Mesendoderm (in vitro differentiated cells): ENCODE measurements at regions not wholly inside any gene's neighbourhood (a gene's known extent, or its start where the extent isn't known, plus 50 kb on each side); places are given as distances from the start of the nearest gene placed in this dataset.

Source experiments
- DNase-seq: peaks from one replicate; pipeline ENCODE4 v3.0.0; 2013
- H2AK5ac ChIP-seq: 2 replicates; pipeline ENCODE4 v1.6.1; 2013; ENCODE audit warnings: low read length, inconsistent platforms
- H2BK120ac ChIP-seq: 2 replicates; pipeline ENCODE4 v1.6.1; 2013; ENCODE audit warnings: low read depth, mild to moderate bottlenecking, low read length, moderate library complexity, mixed read lengths
- H2BK15ac ChIP-seq: replicated peaks from 2 replicates; pipeline ENCODE4 v1.6.1; 2013; ENCODE audit warnings: low read depth, mild to moderate bottlenecking, moderate library complexity
- H2BK5ac ChIP-seq: 2 replicates; pipeline ENCODE4 v1.6.1; 2013; ENCODE audit warnings: low read length, inconsistent platforms
- H3K18ac ChIP-seq: 2 replicates; pipeline ENCODE4 v1.6.1; 2013; ENCODE audit warnings: mild to moderate bottlenecking, low read length, mixed read lengths
- H3K23ac ChIP-seq: one replicate; pipeline ENCODE4 v1.6.1; 2013; ENCODE audit warnings: low read length
- H3K27ac ChIP-seq: 2 replicates; pipeline ENCODE4 v1.5.1; 2013; ENCODE audit warnings: low read depth, mild to moderate bottlenecking, inconsistent platforms, low read length, moderate library complexity
- H3K27me3 ChIP-seq: 2 replicates; pipeline ENCODE4 v1.6.1; 2013; ENCODE audit warnings: low read length, control low read depth, mild to moderate bottlenecking, inconsistent platforms; ENCODE audit not compliant: insufficient read depth, poor library complexity
- H3K36me3 ChIP-seq: 2 replicates; pipeline ENCODE4 v1.6.1; 2013; ENCODE audit warnings: low read length, inconsistent platforms; ENCODE audit not compliant: control insufficient read depth, insufficient read depth
- H3K4ac ChIP-seq: one replicate; pipeline ENCODE4 v1.6.1; 2013; ENCODE audit warnings: low read depth, mild to moderate bottlenecking, low read length, moderate library complexity
- H3K4me1 ChIP-seq: 2 replicates; pipeline ENCODE4 v1.6.1; 2013; ENCODE audit warnings: low read depth, low read length, inconsistent platforms; ENCODE audit not compliant: control insufficient read depth
- H3K4me2 ChIP-seq: 2 replicates; pipeline ENCODE4 v1.6.1; 2013; ENCODE audit warnings: low read length
- H3K4me3 ChIP-seq: 2 replicates; pipeline ENCODE4 v1.5.1; 2013; ENCODE audit warnings: mild to moderate bottlenecking, low read length
- H3K56ac ChIP-seq: one replicate; pipeline ENCODE4 v1.6.1; 2013; ENCODE audit warnings: low read length
- H3K79me1 ChIP-seq: 2 replicates; pipeline ENCODE4 v1.6.1; 2013; ENCODE audit warnings: low read length, inconsistent platforms
- H3K79me2 ChIP-seq: 2 replicates; pipeline ENCODE4 v1.6.1; 2013; ENCODE audit warnings: mild to moderate bottlenecking, low read length; ENCODE audit not compliant: control insufficient read depth, insufficient read depth
- H3K9ac ChIP-seq: 2 replicates; pipeline ENCODE4 v1.6.1; 2013; ENCODE audit warnings: low read length, inconsistent platforms
- H4K5ac ChIP-seq: one replicate; pipeline ENCODE4 v1.6.1; 2013; ENCODE audit warnings: low read length
- H4K8ac ChIP-seq: one replicate; pipeline ENCODE4 v1.6.1; 2013; ENCODE audit warnings: low read depth, mild to moderate bottlenecking, control low read depth, low read length, moderate library complexity
- WGBS: extraction: QIAGEN DNeasy Blood & Tissue Kit; methylation state at CpG from one replicate; pipeline ENCODE4 v1.1.7; 2013; ENCODE audit warnings: low lambda C conversion rate, missing lambda C conversion rate; ENCODE audit not compliant: insufficient coverage; ENCODE audit errors: extremely low coverage; 5-methylcytosine and 5-hydroxymethylcytosine counted together

DNA sequence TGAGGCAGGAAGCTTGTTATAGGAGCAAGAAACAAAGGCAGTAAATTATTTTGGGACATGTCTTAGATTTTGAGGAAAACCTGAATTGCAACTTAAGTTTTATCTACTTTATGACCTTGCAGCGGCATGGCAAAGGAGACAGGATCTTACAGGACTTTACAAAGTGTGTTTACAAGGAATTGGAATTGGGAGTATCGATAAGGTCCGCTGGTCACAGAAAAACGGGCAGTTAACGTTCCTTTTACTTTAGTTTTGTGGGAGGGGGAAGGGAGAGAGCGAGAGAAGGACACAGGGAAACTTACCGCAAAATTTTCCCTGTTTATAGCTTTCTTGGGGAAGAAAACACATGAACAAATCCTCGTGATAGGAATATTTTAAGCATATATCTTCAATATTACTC lies 1607.2 kb downstream of the GRIK2 start:
- H2AK5ac ChIP-seq, result no peak overlapping the region
- H3K79me2 ChIP-seq, result no peaks in the 10 kb centered on the region
- no peak overlapping the region for H4K5ac ChIP-seq
- H3K18ac ChIP-seq, result peak overlapping the region; percentile 60
- no peak overlapping the region for H3K4ac ChIP-seq
- no CpG with 5 or more reads among the region's 8 CpGs for WGBS
- H3K4me1 ChIP-seq, result no peaks in the 10 kb centered on the region
- no peak overlapping the region for H3K9ac ChIP-seq
- DNase-seq, result no peak
- no peak overlapping the region for H2BK15ac ChIP-seq
- H3K36me3 ChIP-seq, result no peaks in the 10 kb centered on the region
- no peaks in the 10 kb centered on the region for H3K27me3 ChIP-seq
- no peak overlapping the region for H2BK5ac ChIP-seq
- H3K56ac ChIP-seq, result no peak overlapping the region
- no peak overlapping the region for H3K4me2 ChIP-seq
- no peaks in the 10 kb centered on the region for H3K79me1 ChIP-seq
- H3K4me3 ChIP-seq, result no peak overlapping the region
- H2BK120ac ChIP-seq, result no peak overlapping the region
- H3K23ac ChIP-seq, result peak overlapping the region; percentile 6
- no peak overlapping the region for H4K8ac ChIP-seq
- H3K27ac ChIP-seq, result no peak overlapping the region

- Histone ChIP-seq H3K4me2 (no peak overlapping the region), H3K23ac (no peak overlapping the region), H3K36me3 (no peaks in the 10 kb centered on the region), H3K27me3 (no peaks in the 10 kb centered on the region), H2AK5ac (no peak overlapping the region), H3K27ac (no peak overlapping the region), H3K4me3 (no peak overlapping the region), H3K56ac (no peak overlapping the region), H4K8ac (no peak overlapping the region), H3K4me1 (no peaks in the 10 kb centered on the region), H2BK5ac (no peak overlapping the region), H2BK120ac (no peak overlapping the region), H3K18ac (no peak overlapping the region), H4K5ac (no peak overlapping the region), H3K9ac (no peak overlapping the region), H2BK15ac (no peak overlapping the region), H3K79me2 (no peaks in the 10 kb centered on the region), H3K4ac (no peak overlapping the region), H3K79me1 (no peaks in the 10 kb centered on the region)
- no peak for DNase-seq
Measured at GRCh38 chr6:102995491-102995890, 1602.0 kb downstream of the GRIK2 start.

DNA sequence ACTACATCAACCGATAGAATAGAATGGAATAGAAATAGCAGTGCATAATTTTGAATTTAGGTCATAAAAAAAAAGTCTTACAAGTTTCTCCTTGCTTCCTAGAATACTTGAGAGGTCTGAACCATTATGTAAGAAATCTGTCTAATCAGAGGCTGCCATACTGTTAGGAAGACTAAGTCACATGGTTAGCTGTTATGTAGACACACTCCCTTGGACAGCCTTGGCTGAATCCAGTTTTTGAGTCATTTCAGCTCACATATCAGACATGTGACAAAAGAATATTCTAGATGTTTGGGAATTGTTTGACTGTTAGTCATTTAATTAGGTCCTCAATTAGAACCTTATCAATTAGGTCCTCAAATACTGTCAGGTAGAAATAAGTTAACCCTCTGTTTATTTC lies 1601.4 kb downstream of the GRIK2 start:
- Histone ChIP-seq H3K27me3 (no peaks in the 10 kb centered on the region), H3K79me1 (no peaks in the 10 kb centered on the region), H3K27ac (no peak overlapping the region), H3K36me3 (no peaks in the 10 kb centered on the region), H2BK120ac (no peak overlapping the region), H4K8ac (no peak overlapping the region), H3K79me2 (no peaks in the 10 kb centered on the region), H3K4me3 (no peak overlapping the region), H3K4me2 (no peak overlapping the region), H3K18ac (no peak overlapping the region), H3K23ac (no peak overlapping the region), H3K9ac (no peak overlapping the region), H3K4ac (no peak overlapping the region), H2AK5ac (no peak overlapping the region), H4K5ac (no peak overlapping the region), H2BK15ac (no peak overlapping the region), H3K56ac (no peak overlapping the region), H3K4me1 (no peaks in the 10 kb centered on the region), H2BK5ac (no peak overlapping the region)
- WGBS, result no CpG with 5 or more reads among the region's 1 CpG
- no peak for DNase-seq

DNA sequence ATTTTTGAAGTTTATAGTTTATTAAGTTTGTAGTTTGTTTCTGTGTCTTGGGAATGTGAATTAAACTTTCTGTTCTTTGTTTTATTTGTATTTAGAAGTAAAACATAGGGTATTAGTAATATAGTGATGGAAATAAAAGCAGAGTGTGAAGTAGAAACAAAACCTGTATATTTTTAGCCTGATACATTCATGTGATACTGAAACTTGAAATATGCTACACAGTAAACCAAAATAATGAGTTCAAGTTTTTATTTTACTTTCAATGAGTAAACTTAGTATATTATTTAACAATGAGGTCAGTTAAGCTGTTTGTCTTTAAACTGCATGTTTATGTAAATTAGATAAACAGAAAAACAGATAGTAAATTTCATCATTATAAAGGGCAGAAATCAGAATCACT lies 1592.6 kb downstream of the GRIK2 start:
- H3K9ac ChIP-seq, result no peak overlapping the region
- no peak overlapping the region for H3K4me2 ChIP-seq
- H3K23ac ChIP-seq, result no peak overlapping the region
- no peak overlapping the region for H2BK120ac ChIP-seq
- no peak for DNase-seq
- H3K18ac ChIP-seq, result no peak overlapping the region
- no peaks in the 10 kb centered on the region for H3K79me1 ChIP-seq
- no peaks in the 10 kb centered on the region for H3K36me3 ChIP-seq
- H3K4ac ChIP-seq, result no peak overlapping the region
- H2BK15ac ChIP-seq, result no peak overlapping the region
- no peak overlapping the region for H2BK5ac ChIP-seq
- no peak overlapping the region for H4K5ac ChIP-seq
- H4K8ac ChIP-seq, result no peak overlapping the region
- H3K79me2 ChIP-seq, result no peaks in the 10 kb centered on the region
- no peak overlapping the region for H3K56ac ChIP-seq
- no peak overlapping the region for H3K4me3 ChIP-seq
- H2AK5ac ChIP-seq, result no peak overlapping the region
- no peak overlapping the region for H3K27ac ChIP-seq
- H3K27me3 ChIP-seq, result no peaks in the 10 kb centered on the region
- H3K4me1 ChIP-seq, result peaks cover 4% of the 10 kb centered on the region

DNA sequence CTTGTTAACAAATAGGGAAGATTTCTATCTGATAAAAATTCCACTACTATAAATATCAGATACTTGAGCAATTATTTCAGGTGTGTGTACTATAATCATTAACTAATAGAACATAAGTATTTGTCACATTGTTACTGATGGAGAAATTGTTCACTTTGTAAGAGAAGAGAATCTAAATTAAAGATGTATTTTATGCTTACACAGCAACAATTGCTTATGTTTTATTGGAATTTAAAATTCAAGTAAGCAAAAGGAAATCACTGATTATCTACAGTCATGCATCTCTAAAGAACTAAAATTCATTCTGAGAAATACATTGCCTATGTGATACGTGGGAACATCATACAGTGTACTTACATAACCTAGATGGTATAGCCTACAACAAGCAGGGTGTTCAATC lies 1590.8 kb downstream of the GRIK2 start:
- DNase-seq, result no peak
- H3K23ac ChIP-seq, result no peak overlapping the region
- no peak overlapping the region for H2AK5ac ChIP-seq
- no peaks in the 10 kb centered on the region for H3K79me2 ChIP-seq
- H3K4me2 ChIP-seq, result no peak overlapping the region
- H3K79me1 ChIP-seq, result no peaks in the 10 kb centered on the region
- no peak overlapping the region for H2BK5ac ChIP-seq
- H4K5ac ChIP-seq, result no peak overlapping the region
- H3K9ac ChIP-seq, result no peak overlapping the region
- no peaks in the 10 kb centered on the region for H3K27me3 ChIP-seq
- H3K18ac ChIP-seq, result no peak overlapping the region
- H3K4me3 ChIP-seq, result no peak overlapping the region
- no peak overlapping the region for H3K56ac ChIP-seq
- no peak overlapping the region for H3K27ac ChIP-seq
- H3K36me3 ChIP-seq, result no peaks in the 10 kb centered on the region
- peaks cover 4% of the 10 kb centered on the region for H3K4me1 ChIP-seq
- H2BK120ac ChIP-seq, result no peak overlapping the region
- H3K4ac ChIP-seq, result no peak overlapping the region
- no peak overlapping the region for H4K8ac ChIP-seq
- no peak overlapping the region for H2BK15ac ChIP-seq
- WGBS, result no CpG with 5 or more reads among the region's 1 CpG

GRCh38 chr6:102981490-102982015 lies 1588.0 kb downstream of the GRIK2 start:
- Histone ChIP-seq H2BK15ac (no peak overlapping the region), H3K27me3 (no peaks in the 10 kb centered on the region), H2BK5ac (no peak overlapping the region), H3K4me3 (no peak overlapping the region), H3K79me1 (no peaks in the 10 kb centered on the region), H3K27ac (no peak overlapping the region), H3K36me3 (no peaks in the 10 kb centered on the region), H3K4me1 (peaks cover 4% of the 10 kb centered on the region), H2BK120ac (no peak overlapping the region), H4K5ac (no peak overlapping the region), H3K9ac (no peak overlapping the region), H3K18ac (no peak overlapping the region), H2AK5ac (no peak overlapping the region), H3K23ac (no peak overlapping the region), H3K79me2 (no peaks in the 10 kb centered on the region), H3K56ac (no peak overlapping the region), H3K4ac (no peak overlapping the region), H4K8ac (no peak overlapping the region), H3K4me2 (no peak overlapping the region)
- WGBS, result no CpG with 5 or more reads among the region's 2 CpGs
- peak; percentile 37 for DNase-seq
